ENCODE measurements at regions not wholly inside any gene's neighbourhood (a gene's known extent, or its start where the extent isn't known, plus 50 kb on each side); places are given as distances from the start of the nearest gene placed in this dataset.

- Histone ChIP-seq H3K9me3 (no peaks in the 10 kb centered on the region), H3K27me3 (replicated peaks; ENCODE audit: insufficient read depth) (no peaks in the 10 kb centered on the region), H3K4me1 (replicated peaks) (no peaks in the 10 kb centered on the region), H3K27ac (no peak overlapping the region), H3K4me3 (no peak overlapping the region), H3K36me3 (no peaks in the 10 kb centered on the region)
- TF ChIP-seq POLR2AphosphoS5 (IDR thresholded peaks at IDR 0.05) = no peak
- TF ChIP-seq CTCF (IDR thresholded peaks at IDR 0.05) = no peak
- TF ChIP-seq POLR2A (IDR thresholded peaks at IDR 0.05) = no peak
- intact Hi-C loops (cut with DNase I) = no loop called here
- no peak for DNase-seq (ENCODE audit: low spot score)
- WGBS = 63% methylated on average over 12 of the region's 12 CpGs
These were observed 291.9 kb upstream of the RTL1 start for GRCh38 chr14:101195309-101195901.

GRCh38 chr14:101196051-101196712, 292.7 kb upstream of the RTL1 start:
- TF ChIP-seq POLR2AphosphoS5 (IDR thresholded peaks at IDR 0.05) (no peak), POLR2A (IDR thresholded peaks at IDR 0.05) (no peak), CTCF (IDR thresholded peaks at IDR 0.05) (no peak)
- Histone ChIP-seq H3K27ac (no peak overlapping the region), H3K36me3 (no peaks in the 10 kb centered on the region), H3K4me3 (no peak overlapping the region), H3K9me3 (no peaks in the 10 kb centered on the region), H3K4me1 (replicated peaks) (no peaks in the 10 kb centered on the region), H3K27me3 (replicated peaks; ENCODE audit: insufficient read depth) (no peaks in the 10 kb centered on the region)
- WGBS = 63% methylated on average over 11 of the region's 11 CpGs
- intact Hi-C loops (cut with DNase I) = no loop called here
- DNase-seq (ENCODE audit: low spot score) = no peak

GRCh38 chr14:101196795-101197590, 293.5 kb upstream of the RTL1 start:
- DNase-seq (ENCODE audit: low spot score) = no peak
- no peaks in the 10 kb centered on the region for H3K9me3 ChIP-seq
- no peaks in the 10 kb centered on the region for H3K36me3 ChIP-seq
- H3K27ac ChIP-seq = no peak overlapping the region
- H3K27me3 ChIP-seq (replicated peaks; ENCODE audit: insufficient read depth) = no peaks in the 10 kb centered on the region
- no peak overlapping the region for H3K4me3 ChIP-seq
- H3K4me1 ChIP-seq (replicated peaks) = no peaks in the 10 kb centered on the region
- WGBS = 79% methylated on average over 11 of the region's 11 CpGs
- TF ChIP-seq POLR2AphosphoS5 (IDR thresholded peaks at IDR 0.05) = no peak
- no peak for TF ChIP-seq CTCF (IDR thresholded peaks at IDR 0.05)
- TF ChIP-seq POLR2A (IDR thresholded peaks at IDR 0.05) = no peak
- intact Hi-C loops (cut with DNase I) = no loop called here

DNA sequence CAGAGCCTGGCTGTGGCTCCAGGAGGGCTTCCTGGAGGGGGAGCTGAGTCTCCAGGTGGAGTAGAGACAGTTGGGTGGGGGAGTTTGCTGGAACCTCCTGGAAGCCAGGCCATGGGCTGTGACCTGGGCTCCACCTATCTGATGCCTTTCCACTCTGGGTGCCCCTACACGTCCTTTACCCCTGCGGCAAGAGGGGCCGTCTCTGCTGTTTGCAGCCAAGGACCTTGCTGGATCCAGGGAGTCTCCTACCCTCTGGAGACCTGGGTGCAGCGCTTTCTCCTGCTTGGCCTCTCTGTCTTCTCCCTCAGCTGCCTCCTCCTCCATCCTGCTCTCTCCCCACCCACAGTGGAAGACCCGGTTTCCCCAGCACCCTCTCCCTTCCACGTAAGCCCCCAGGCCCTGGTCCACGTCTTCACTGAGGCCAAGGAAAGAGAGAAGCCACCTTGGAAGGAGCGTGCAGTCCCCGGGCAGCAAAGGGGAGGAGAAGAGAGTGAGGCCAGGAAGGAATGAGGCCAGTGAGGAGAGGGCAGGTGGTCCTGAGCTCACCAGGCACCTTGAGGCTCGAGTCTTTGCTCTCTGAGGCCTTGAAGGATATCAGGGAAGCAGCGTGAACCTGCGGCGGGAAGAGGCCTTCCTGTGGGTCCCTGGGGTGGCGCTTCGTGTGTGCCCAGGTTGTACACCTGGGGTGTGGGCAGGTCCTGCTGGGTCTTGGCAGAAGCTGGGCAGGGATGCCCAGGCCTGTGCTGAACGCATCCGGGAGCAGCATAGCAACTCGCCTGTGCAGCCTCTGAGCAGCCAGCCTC, 294.3 kb upstream of the RTL1 start:
- intact Hi-C loops (cut with DNase I) = no loop called here
- no peaks in the 10 kb centered on the region for H3K27me3 ChIP-seq (replicated peaks; ENCODE audit: insufficient read depth)
- H3K4me3 ChIP-seq = no peak overlapping the region
- H3K9me3 ChIP-seq = no peaks in the 10 kb centered on the region
- no peak for DNase-seq (ENCODE audit: low spot score)
- WGBS = 81% methylated on average over 13 of the region's 18 CpGs
- no peaks in the 10 kb centered on the region for H3K36me3 ChIP-seq
- no peak overlapping the region for H3K27ac ChIP-seq
- TF ChIP-seq POLR2AphosphoS5 (IDR thresholded peaks at IDR 0.05) (no peak), POLR2A (IDR thresholded peaks at IDR 0.05) (no peak), CTCF (IDR thresholded peaks at IDR 0.05) (no peak)
- no peaks in the 10 kb centered on the region for H3K4me1 ChIP-seq (replicated peaks)

Data from prostate gland (tissue), 2 donors.